HepG2 (cell line): ENCODE measurements at regions not wholly inside any gene's neighbourhood (a gene's known extent, or its start where the extent isn't known, plus 50 kb on each side); places are given as distances from the start of the nearest gene placed in this dataset.

Experiments
- ATAC-seq: fragments of 200-7000 bp; cut with Tn5 transposase; 3 replicates; pipeline ENCODE4 v1.9.1; 2020; ENCODE audit warnings: mild to moderate bottlenecking, moderate library complexity
- BruUV-seq: library from RNA; stranded (reverse); fragments of 400-500 nt; replicated peaks from 2 replicates; lab custom pipeline; 2021; lab: Mats Ljungman, UMichigan
- CTCF ChIA-PET: fragments of 300-600 bp; formaldehyde crosslinking; extraction: SDS; loops from one replicate; lab custom pipeline; 2021; ENCODE audit warnings: low total read pairs, inconsistent platforms, low intra/inter-chr PET ratio; lab: Yijun Ruan, JAX
- POLR2A ChIA-PET: fragments of 350-600 bp; sonication (Branson Sonifier 250); formaldehyde crosslinking; loops from one replicate; lab custom pipeline; 2020; ENCODE audit warnings: antibody characterized with exemption, inconsistent platforms; lab: Yijun Ruan, JAX
- DNase-seq: peaks from one replicate; pipeline ENCODE4 v3.0.0-alpha.2; 2015; ENCODE audit warnings: low spot score
- FAIRE-seq: peaks from 3 replicates; lab custom pipeline; 2011; peaks lifted over from hg19 to GRCh38; lab: Jason Lieb, UNC
- H2AFZ ChIP-seq: one replicate; pipeline ENCODE4 v1.6.1; 2011; ENCODE audit warnings: low read length, inconsistent platforms
- H3K27ac ChIP-seq: fragments of 300-600 bp; 3 replicates; pipeline ENCODE4 v1.8.0; 2011; ENCODE audit warnings: mixed run types, mild to moderate bottlenecking, mixed read lengths, low read length, inconsistent platforms; ENCODE audit not compliant: insufficient read depth; ENCODE audit errors: extremely low read length
- H3K27me3 ChIP-seq, 2 experiments: fragments of 200-600 bp in 1 of 2; 2 replicates in 1 of 2; 3 replicates in 1 of 2; pipeline versions ENCODE4 v1.6.0 to v1.8.0; 2011; ENCODE audit warnings: low read length in 2 of 2, mild to moderate bottlenecking in 2 of 2, moderate library complexity in 2 of 2, inconsistent platforms in 1 of 2; ENCODE audit not compliant: insufficient read depth in 2 of 2, control insufficient read depth in 1 of 2
- H3K36me3 ChIP-seq, 2 experiments: fragments of 200-600 bp in 1 of 2; replicated peaks in 1 of 2; 2 replicates in 1 of 2; 3 replicates in 1 of 2; pipeline versions ENCODE4 v1.5.1 to v1.8.0; 2011; ENCODE audit warnings: low read length in 2 of 2, inconsistent platforms in 1 of 2; ENCODE audit not compliant: insufficient read depth in 2 of 2, control insufficient read depth in 1 of 2
- H3K4me1 ChIP-seq: 2 replicates; pipeline ENCODE4 v1.5.1; 2012; ENCODE audit warnings: low read length, inconsistent platforms; ENCODE audit not compliant: insufficient read depth
- H3K4me2 ChIP-seq: 2 replicates; pipeline ENCODE4 v1.6.0; 2011; ENCODE audit warnings: low read depth, low read length, inconsistent platforms
- H3K4me3 ChIP-seq, 3 experiments: fragments of 200-600 bp in 1 of 3; sonication (generic), shearing (Covaris generic) in 1 of 3; replicated peaks in 1 of 3; 2 replicates each; pipeline ENCODE4 v1.5.1; 2011 to 2016; ENCODE audit warnings: low read length in 3 of 3, inconsistent platforms in 2 of 3, low read depth in 2 of 3, mild to moderate bottlenecking in 2 of 3, control low read depth in 1 of 3, mixed read lengths in 1 of 3; ENCODE audit not compliant: insufficient read depth in 1 of 3
- H3K79me2 ChIP-seq: one replicate; pipeline ENCODE4 v1.6.1; 2011; ENCODE audit warnings: low read length, inconsistent platforms; ENCODE audit not compliant: insufficient read depth
- H3K9ac ChIP-seq: 2 replicates; pipeline ENCODE4 v1.6.0; 2011; ENCODE audit warnings: mild to moderate bottlenecking, low read depth, low read length, inconsistent platforms; ENCODE audit not compliant: insufficient read depth
- H3K9me3 ChIP-seq: 2 replicates; pipeline ENCODE4 v1.5.1; 2012; ENCODE audit warnings: mild to moderate bottlenecking, low read length
- H4K20me1 ChIP-seq: 2 replicates; pipeline ENCODE4 v1.6.0; 2011; ENCODE audit warnings: inconsistent platforms, mild to moderate bottlenecking, low read length, moderate library complexity; ENCODE audit not compliant: insufficient read depth
- HNRNPUL1 ChIP-seq: fragments of 200-400 bp; formaldehyde crosslinking; IDR thresholded peaks from 2 replicates; pipeline ENCODE4 v1.6.1; 2017; ENCODE audit warnings: low read depth, mild to moderate bottlenecking, low read length, moderate library complexity
- KDM5B ChIP-seq: sonication (generic); formaldehyde crosslinking; IDR thresholded peaks from 2 replicates; pipeline ENCODE4 v1.4.0; 2020; ENCODE audit warnings: missing genetic modification reagents, mild to moderate bottlenecking, borderline replicate concordance
- KLF9 ChIP-seq: IDR thresholded peaks from 2 replicates; pipeline ENCODE4 v1.6.1; 2016; ENCODE audit warnings: low read depth
- MTF2 ChIP-seq: sonication (generic); formaldehyde crosslinking; IDR thresholded peaks from 2 replicates; pipeline ENCODE4 v1.5.0; 2020; ENCODE audit warnings: missing genetic modification reagents, borderline replicate concordance
- SAFB2 ChIP-seq: sonication (generic); formaldehyde crosslinking; IDR thresholded peaks from 2 replicates; pipeline ENCODE4 v1.5.1; 2020; ENCODE audit warnings: missing genetic modification reagents, low read depth, mild to moderate bottlenecking, borderline replicate concordance
- SMYD3 ChIP-seq: sonication (generic); formaldehyde crosslinking; IDR thresholded peaks from 2 replicates; pipeline ENCODE4 v1.8.1; 2023; ENCODE audit warnings: mild to moderate bottlenecking, missing genetic modification reagents
- SNAI1 ChIP-seq: sonication (generic); formaldehyde crosslinking; IDR thresholded peaks from 2 replicates; pipeline ENCODE4 v1.5.0; 2020; ENCODE audit warnings: mild to moderate bottlenecking, missing genetic modification reagents, borderline replicate concordance
- TFDP1 ChIP-seq: IDR thresholded peaks from 2 replicates; pipeline ENCODE4 v1.6.1; 2016; ENCODE audit warnings: missing compliant biosample characterization, missing genetic modification reagents, borderline replicate concordance
- ZKSCAN8 ChIP-seq: IDR thresholded peaks from 2 replicates; pipeline ENCODE4 v1.6.1; 2016; ENCODE audit warnings: borderline replicate concordance, missing genetic modification reagents, missing compliant biosample characterization
- ZMAT5 ChIP-seq: sonication (generic); formaldehyde crosslinking; IDR thresholded peaks from 2 replicates; pipeline ENCODE4 v1.5.0; 2020; ENCODE audit warnings: mild to moderate bottlenecking, low read depth, missing genetic modification reagents, borderline replicate concordance
- ZNF446 ChIP-seq: sonication (generic); formaldehyde crosslinking; IDR thresholded peaks from 2 replicates; pipeline ENCODE4 v1.5.0; 2020; ENCODE audit warnings: mild to moderate bottlenecking, missing genetic modification reagents
- ZNF503 ChIP-seq: sonication (generic); formaldehyde crosslinking; IDR thresholded peaks from 2 replicates; pipeline ENCODE4 v1.4.0; 2020; ENCODE audit warnings: missing genetic modification reagents
- ZNF577 ChIP-seq: sonication (generic); formaldehyde crosslinking; IDR thresholded peaks from 2 replicates; pipeline ENCODE4 v1.4.0; 2020; ENCODE audit warnings: mild to moderate bottlenecking, low read depth, missing genetic modification reagents, borderline replicate concordance
- ZNF597 ChIP-seq: sonication (generic); formaldehyde crosslinking; IDR thresholded peaks from 2 replicates; pipeline ENCODE4 v1.5.0; 2020; ENCODE audit warnings: missing genetic modification reagents
- ZNF773 ChIP-seq: sonication (generic); formaldehyde crosslinking; IDR thresholded peaks from 2 replicates; pipeline ENCODE4 v1.4.0; 2020; ENCODE audit warnings: missing genetic modification reagents, borderline replicate concordance
- ZNF782 ChIP-seq: sonication (generic); formaldehyde crosslinking; IDR thresholded peaks from 2 replicates; pipeline ENCODE4 v1.4.0; 2020; ENCODE audit warnings: missing genetic modification reagents, mild to moderate bottlenecking, borderline replicate concordance
- ZSCAN25 ChIP-seq: sonication (generic); formaldehyde crosslinking; IDR thresholded peaks from 2 replicates; pipeline ENCODE4 v1.8.0; 2022; ENCODE audit warnings: mild to moderate bottlenecking, missing genetic modification reagents
- WGBS: methylation state at CpG from one replicate; pipeline ENCODE4 v1.1.6; 2017; ENCODE audit warnings: low lambda C conversion rate; 5-methylcytosine and 5-hydroxymethylcytosine counted together
- in situ Hi-C: cut with HindIII; loops from 2 replicates; pipeline ENCODE4 v1.10.0; 2017; ENCODE audit warnings: low pct_unique_long_range_greater_than_20kb; ENCODE audit not compliant: extremely low pct_ligation_motif_present
- intact Hi-C: fragments of 100-400 bp; cut with micrococcal nuclease; formaldehyde crosslinking; loops from one replicate; pipeline ENCODE4 v1.10.0; 2022; ENCODE audit not compliant: unreplicated experiment

GRCh38 chr13:36758345-36758744, 60.7 kb upstream of the RFXAP start (continued):
- no peak for TF ChIP-seq ZNF577 (CRISPR knock-in tag)

- CTCF ChIA-PET = no interaction called here
- no peak for FAIRE-seq
- Histone ChIP-seq H3K4me1 (no peaks in the 10 kb centered on the region), H3K79me2 (no peaks in the 10 kb centered on the region)
- TF ChIP-seq ZNF597 (CRISPR knock-in tag) (no peak), KLF9 (CRISPR knock-in tag) (no peak), ZNF503 (CRISPR knock-in tag) (no peak), HNRNPUL1 (no peak), ZNF782 (CRISPR knock-in tag) (no peak), KDM5B (CRISPR knock-in tag) (no peak), ZNF773 (no peak), TFDP1 (CRISPR knock-in tag) (no peak), ZKSCAN8 (CRISPR knock-in tag) (no peak), SMYD3 (no peak), SNAI1 (no peak), SAFB2 (no peak), ZNF446 (no peak), ZSCAN25 (no peak), MTF2 (CRISPR knock-in tag) (no peak), ZMAT5 (CRISPR knock-in tag) (no peak)
- TF ChIP-seq, all 625 proteins: peak for 0
- intact Hi-C loops (no loop called here), in situ Hi-C loops (no loop called here)
- ATAC-seq = no peak
- no TSS peak for BruUV-seq
- DNase-seq = no peak
- H4K20me1 ChIP-seq = no peaks in the 10 kb centered on the region
- no peak overlapping the region for H3K27ac ChIP-seq
- no peak overlapping the region for H3K9ac ChIP-seq
- no peaks in the 10 kb centered on the region for H3K36me3 ChIP-seq
- 13% methylated on average over 5 of the region's 5 CpGs for WGBS
- no peaks in the 10 kb centered on the region; a peak in 1 of 5 replicates for H3K27me3 ChIP-seq
- no peak overlapping the region for H3K4me2 ChIP-seq
- no peak overlapping the region for H2AFZ ChIP-seq
- H3K4me3 ChIP-seq = no peak overlapping the region
- peaks cover 13% of the 10 kb centered on the region for H3K9me3 ChIP-seq
- POLR2A ChIA-PET = no interaction called here
Observed at GRCh38 chr13:36763126-36763722, 55.8 kb upstream of the RFXAP start.
